ENCODE measurements at regions not wholly inside any gene's neighbourhood (a gene's known extent, or its start where the extent isn't known, plus 50 kb on each side); places are given as distances from the start of the nearest gene placed in this dataset.
"Not testable (repeated sequence)": the region's sequence is repeated elsewhere in the genome, so short reads cannot be mapped to it uniquely, and the experiment has no call there.

DNA sequence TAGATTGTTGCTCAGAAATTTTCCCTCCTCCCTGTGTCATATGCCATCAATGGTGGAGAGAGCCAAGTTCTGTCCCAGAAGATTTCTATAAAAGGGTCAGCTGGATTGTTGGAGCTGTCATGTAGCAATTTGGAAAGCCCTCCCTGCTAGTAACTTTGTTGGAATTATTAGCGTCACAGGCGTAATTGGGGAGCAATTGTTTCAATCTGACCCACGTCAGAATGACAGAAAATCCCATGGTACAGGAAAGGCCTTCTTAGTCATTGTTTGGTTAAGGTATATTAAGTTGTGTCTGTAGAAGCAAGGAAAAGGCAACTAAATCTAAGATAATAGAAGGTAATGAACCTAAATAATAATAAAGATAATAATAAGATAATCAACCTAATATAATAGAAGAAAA lies 148.4 kb downstream of the PLK2 start:
- H3K27me3 ChIP-seq (ENCODE audit: low read depth) = no peaks in the 10 kb centered on the region
- H3K9me3 ChIP-seq (replicated peaks) = no peaks in the 10 kb centered on the region
- DNase-seq = no peak
- intact Hi-C loops (cut with micrococcal nuclease) = no loop called here
- no peaks in the 10 kb centered on the region for H3K4me1 ChIP-seq
- no peak for TF ChIP-seq CTCF (IDR thresholded peaks at IDR 0.05; ENCODE audit: borderline replicate concordance)
- no peak overlapping the region for H3K4me3 ChIP-seq
- no peaks in the 10 kb centered on the region for H3K36me3 ChIP-seq
- no peak overlapping the region for H3K27ac ChIP-seq (replicated peaks)

GRCh38 chr5:58308384-58308783 lies 151.5 kb downstream of the PLK2 start:
- H3K4me1 ChIP-seq; DNase-seq; H3K36me3 ChIP-seq; H3K27me3 ChIP-seq (ENCODE audit: low read depth); H3K9me3 ChIP-seq (replicated peaks); H3K27ac ChIP-seq (replicated peaks); intact Hi-C loops (cut with micrococcal nuclease); H3K4me3 ChIP-seq: not testable (repeated sequence)

DNA sequence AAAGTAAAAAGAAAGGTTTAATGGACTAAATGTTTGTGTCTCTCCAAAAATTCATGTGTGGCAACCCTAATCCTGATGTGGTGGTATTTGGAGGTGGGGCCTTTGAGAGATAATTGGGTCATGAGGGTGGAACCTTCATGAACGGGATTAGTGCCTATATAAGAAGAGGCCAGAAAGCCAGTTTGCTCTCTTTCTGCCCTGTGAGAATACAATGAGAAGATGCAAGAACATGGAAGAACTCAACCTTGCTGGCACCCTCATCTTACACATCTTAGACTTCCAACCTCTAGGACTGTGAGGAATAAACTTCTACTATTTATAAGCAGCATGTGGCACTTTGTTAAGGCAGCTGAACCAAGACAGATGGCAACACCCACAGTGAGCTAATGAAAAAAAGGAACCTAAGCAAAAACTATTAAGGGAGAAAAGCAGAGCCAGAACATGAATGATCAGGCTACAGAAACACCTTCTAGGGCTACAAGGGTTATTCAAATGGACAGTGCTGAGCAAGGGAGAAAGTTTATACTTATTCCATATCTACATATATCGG lies 159.5 kb downstream of the PLK2 start:
- no peak for TF ChIP-seq CTCF (IDR thresholded peaks at IDR 0.05; ENCODE audit: borderline replicate concordance)
- H3K4me3 ChIP-seq = no peak overlapping the region
- H3K36me3 ChIP-seq = no peaks in the 10 kb centered on the region
- H3K27ac ChIP-seq (replicated peaks) = no peak overlapping the region
- no peaks in the 10 kb centered on the region for H3K27me3 ChIP-seq (ENCODE audit: low read depth)
- no peaks in the 10 kb centered on the region for H3K4me1 ChIP-seq
- intact Hi-C loops (cut with micrococcal nuclease) = no loop called here
- no peak for DNase-seq
- H3K9me3 ChIP-seq (replicated peaks) = no peaks in the 10 kb centered on the region

- no peaks in the 10 kb centered on the region for H3K4me1 ChIP-seq
- H3K27me3 ChIP-seq (ENCODE audit: low read depth) = no peaks in the 10 kb centered on the region
- no peak for TF ChIP-seq CTCF (IDR thresholded peaks at IDR 0.05; ENCODE audit: borderline replicate concordance)
- intact Hi-C loops (cut with micrococcal nuclease) = no loop called here
- no peak for DNase-seq
- H3K36me3 ChIP-seq = no peaks in the 10 kb centered on the region
- no peak overlapping the region for H3K4me3 ChIP-seq
- H3K27ac ChIP-seq (replicated peaks) = no peak overlapping the region
- no peaks in the 10 kb centered on the region for H3K9me3 ChIP-seq (replicated peaks)
Measured at GRCh38 chr5:58299256-58299655, 160.6 kb downstream of the PLK2 start.

DNA sequence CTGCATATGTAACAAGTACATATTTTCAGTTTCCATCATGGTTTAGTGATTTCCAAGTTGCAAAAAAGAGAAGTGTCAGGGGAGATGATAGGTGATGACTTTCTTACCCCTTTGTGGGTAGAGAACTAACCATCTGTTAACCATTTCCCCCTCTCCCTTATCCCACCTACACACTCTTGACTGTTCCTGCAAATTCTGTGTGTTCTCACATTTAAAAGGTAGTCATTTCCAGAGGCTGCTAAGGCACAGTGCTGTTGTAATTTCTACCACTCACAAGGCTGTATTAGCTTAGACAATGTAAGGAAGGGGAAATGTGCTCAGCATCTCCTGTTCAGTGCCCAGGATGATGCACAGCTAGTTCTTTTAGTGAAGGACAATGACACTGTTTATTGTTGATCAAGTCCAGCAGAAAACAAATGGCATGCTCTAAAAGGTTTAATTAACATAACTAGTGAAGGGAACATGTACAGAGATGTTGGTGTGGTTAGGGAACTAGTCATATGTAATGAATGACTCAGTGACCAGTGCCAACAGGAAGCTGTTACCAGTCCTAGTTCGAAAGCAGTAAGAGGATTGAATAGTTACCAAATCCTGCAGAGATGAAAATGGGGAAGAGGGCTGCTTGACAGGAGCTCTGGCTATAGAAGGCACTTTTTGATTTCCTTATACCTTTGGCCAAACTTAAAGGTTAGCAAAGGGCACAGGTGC lies 165.1 kb downstream of the PLK2 start:
- TF ChIP-seq CTCF (IDR thresholded peaks at IDR 0.05; ENCODE audit: borderline replicate concordance) = no peak
- H3K27ac ChIP-seq (replicated peaks) = peak overlapping the region; percentile 59
- no peaks in the 10 kb centered on the region for H3K36me3 ChIP-seq
- H3K4me1 ChIP-seq = no peaks in the 10 kb centered on the region
- DNase-seq = no peak
- H3K27me3 ChIP-seq (ENCODE audit: low read depth) = no peaks in the 10 kb centered on the region
- intact Hi-C loops (cut with micrococcal nuclease) = no loop called here
- no peak overlapping the region for H3K4me3 ChIP-seq
- no peaks in the 10 kb centered on the region for H3K9me3 ChIP-seq (replicated peaks)

DNA sequence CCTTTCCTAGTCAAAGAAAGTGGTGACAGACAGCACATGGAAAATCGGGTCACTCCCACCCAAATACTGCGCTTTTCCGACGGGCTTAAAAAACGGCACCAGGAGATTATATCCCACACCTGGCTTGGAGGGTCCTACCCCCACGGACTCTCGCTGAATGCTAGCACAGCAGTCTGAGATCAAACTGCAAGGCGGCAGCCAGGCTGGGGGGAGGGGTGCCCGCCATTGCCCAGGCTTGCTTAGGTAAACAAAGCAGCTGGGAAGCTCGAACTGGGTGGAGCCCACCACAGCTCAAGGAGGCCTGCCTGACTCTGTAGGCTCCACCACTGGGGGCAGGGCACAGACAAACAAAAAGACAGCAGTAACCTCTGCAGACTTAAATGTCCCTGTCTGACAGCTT lies 171.6 kb downstream of the PLK2 start:
- DNase-seq; H3K27me3 ChIP-seq (ENCODE audit: low read depth); H3K4me3 ChIP-seq; H3K36me3 ChIP-seq; intact Hi-C loops (cut with micrococcal nuclease); H3K27ac ChIP-seq (replicated peaks); H3K9me3 ChIP-seq (replicated peaks); H3K4me1 ChIP-seq: not testable (repeated sequence)
